ENCODE measurements at regions not wholly inside any gene's neighbourhood (a gene's known extent, or its start where the extent isn't known, plus 50 kb on each side); places are given as distances from the start of the nearest gene placed in this dataset.
"Not testable (repeated sequence)": the region's sequence is repeated elsewhere in the genome, so short reads cannot be mapped to it uniquely, and the experiment has no call there.

DNA sequence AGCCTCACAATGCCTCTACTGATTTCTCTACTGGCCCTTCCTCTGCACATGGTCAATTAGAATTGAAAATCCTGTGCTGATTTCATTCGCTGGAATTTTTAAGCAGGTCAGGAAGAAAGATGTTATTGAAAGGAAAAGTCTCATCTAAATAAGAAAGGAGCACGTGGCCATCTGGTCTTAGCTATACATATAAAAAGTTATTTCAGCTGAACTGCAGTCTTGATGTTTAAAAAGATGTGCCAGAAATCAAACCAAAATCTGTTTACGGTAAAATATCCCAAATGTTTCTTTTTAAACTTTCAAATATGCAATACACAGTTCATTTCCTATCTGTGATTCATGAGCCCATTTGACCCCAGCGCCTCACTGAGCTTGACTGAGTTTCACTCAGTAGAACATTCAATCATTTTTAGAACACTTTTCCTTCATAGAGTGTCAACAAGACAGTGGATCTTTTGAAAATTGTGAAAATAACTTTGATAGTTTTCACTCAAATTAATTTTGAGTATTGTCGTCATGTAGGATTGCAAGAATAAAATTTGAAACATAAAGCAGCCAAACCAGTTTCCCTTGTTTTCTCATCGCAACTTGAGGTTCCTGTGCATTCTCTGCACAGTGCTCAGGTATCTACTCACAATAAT is 293.6 kb downstream of the PTPRC start:
- DNase-seq (ENCODE audit: low spot score) = no peak

DNA sequence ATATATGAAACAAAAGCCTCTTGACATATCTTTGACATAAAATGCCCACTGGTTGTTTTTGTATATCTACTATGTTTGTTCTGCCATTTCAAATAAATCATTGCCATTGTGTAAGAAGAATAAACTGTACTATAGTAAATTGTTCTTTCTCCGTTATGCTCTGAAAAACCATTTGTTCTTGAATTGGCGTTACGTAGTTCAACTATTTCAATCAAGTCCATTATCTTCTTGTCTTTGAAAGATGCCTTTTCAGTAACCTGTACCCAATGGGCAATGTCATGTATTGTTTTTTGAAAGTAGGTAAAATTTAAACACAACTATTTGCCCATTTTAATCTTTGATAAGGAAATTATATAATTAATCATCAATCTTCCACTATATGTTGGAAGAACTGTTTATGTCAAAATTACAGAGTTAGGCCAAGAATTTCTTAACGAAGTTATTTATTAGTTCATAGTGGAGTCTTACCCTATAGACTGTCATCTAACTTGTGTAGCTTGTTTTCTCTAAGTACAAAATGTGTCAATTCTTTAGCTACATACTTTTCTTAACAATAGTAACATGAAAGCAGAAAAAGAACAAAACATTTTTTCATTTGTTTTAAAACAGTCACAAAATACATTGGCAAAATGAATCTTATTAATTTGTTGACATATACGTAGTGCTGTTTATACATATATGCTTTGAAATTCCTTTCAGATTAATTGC is 294.8 kb downstream of the PTPRC start:
- DNase-seq (ENCODE audit: low spot score) = no peak

DNA sequence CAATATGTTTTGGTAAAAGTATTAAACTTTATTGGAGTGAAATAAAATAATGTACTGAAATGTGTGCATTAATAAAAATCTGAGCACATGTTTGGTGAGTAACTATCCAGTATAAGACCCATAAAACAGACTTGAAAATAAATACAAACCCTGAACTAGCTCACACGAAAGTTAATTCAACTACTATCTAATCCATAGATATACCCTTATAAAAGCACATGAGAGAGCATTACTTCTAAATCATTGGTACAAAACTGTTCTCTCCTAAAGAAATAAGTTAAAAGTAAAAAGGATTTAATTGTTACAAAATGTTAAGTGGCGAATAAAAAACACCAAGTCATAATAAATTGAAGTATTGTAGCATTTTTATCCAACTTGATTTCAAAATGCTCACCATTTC is 295.6 kb downstream of the PTPRC start:
- DNase-seq (ENCODE audit: low spot score) = no peak

DNA sequence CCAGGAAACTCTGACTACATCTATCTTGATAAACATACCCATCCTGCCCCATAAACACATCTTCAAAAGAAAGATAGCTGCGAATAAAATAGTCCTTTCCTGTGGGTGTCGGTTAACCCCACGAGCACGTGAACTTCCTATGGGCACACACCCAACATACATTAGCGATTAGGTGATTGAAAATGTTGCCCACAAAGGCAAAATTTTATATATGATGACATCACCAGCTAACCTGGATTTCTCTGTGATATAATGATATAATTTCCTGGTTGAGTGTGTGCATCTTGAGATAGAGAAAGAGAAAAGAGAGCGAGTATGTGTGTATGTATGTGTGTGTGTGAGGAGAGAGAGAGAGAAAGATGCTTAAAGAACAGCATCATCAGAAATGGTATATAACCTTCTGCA is 296.1 kb downstream of the PTPRC start:
- DNase-seq (ENCODE audit: low spot score) = no peak

DNA sequence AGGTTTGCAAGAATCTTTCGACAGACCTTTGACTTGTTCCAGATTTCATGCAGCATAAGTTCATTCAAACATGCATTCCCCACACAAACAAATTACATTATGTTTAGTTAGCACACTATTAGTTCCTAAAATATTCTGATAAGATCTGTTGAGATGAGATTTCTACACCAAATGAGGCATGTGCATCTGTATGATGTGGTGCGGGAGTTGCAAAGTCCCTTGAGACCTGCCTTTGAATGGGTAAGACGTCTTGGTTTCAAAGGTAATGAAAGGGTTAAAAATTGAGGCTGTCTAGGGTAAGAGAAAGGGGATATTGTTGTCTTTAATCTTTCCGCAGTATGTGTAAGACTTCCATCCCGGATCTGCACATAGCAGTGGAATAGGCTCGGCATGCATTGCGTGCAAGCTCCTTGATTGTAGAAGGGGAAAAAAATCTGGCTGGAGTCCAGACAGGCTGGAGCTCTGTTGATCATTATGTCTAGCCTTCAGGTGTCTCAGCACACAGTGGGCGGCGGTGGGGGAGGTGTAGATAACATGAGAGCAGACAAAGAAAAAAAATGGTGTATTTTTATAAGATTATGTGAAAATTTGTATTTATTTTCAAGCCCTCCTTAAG is 296.6 kb downstream of the PTPRC start:
- DNase-seq (ENCODE audit: low spot score) = no peak

DNA sequence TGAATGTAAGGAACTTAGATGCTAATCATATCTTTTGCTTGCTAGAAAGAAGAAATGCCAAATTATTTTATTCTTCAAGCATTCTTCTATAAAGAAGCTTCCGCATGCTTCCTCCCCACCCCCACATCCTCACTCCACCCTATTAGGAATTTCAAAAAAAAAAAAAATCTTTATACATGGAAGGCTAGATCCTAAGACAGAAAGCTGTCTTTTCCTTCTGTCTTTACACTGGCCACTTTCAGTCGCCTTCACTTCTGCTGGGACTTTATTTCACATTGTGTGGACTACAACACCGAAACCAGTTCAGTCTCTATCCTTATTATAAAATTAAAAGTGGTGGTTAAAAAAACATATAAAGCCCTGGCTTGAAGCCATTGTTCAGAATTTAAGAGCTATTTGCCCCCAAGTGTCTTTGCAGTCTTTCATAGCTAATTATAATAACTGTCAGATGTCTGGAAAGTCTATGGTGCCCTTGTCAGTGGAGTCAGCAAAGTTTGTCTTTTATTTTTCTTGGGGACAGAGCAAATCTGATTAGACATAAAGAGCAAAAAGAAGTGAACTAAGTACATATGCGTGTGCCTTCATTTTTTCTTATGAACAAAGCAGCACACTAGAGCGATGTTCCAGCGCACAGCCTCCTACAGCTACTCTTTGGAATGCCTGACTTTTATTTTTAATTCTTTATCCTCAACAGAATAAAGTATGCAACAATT is 297.7 kb downstream of the PTPRC start:
- DNase-seq (ENCODE audit: low spot score) = no peak

DNA sequence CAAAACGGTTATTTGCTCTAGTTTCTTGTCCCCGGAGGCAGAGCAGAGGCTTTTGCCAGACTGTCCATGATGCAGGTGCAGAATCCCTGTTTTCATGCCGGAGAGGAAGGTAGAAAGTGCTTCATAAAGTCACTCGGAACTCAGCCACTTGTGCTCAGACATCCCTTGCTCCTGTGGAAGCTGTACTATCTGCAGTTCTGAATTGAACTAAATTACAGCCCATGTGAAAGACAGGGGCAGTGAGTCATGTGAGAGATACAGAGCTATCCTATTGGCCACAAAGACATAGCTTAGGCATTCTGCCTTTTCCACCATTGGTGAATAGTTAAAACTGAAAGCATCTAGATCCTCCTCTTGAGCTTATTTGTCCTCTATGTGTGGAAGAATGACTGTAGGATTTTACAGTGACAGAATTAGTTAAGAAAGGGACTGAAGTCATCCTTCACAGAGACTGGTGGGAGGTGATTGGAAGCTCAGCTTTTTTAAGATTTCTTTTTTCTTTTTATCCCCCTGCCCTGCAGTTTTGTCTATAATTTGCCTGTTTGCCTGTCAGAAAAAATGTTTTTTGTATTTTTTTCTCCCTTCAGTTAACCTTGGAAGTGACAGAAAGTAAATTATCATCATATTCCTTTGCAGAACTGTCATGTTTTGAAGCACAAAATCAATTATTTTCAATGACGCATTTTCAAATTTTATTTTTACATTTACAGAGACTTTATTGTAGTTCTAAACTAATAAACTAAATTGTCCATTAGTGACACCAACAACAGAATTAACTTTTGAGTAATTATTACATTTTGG is 298.6 kb downstream of the PTPRC start:
- DNase-seq (ENCODE audit: low spot score) = no peak

DNA sequence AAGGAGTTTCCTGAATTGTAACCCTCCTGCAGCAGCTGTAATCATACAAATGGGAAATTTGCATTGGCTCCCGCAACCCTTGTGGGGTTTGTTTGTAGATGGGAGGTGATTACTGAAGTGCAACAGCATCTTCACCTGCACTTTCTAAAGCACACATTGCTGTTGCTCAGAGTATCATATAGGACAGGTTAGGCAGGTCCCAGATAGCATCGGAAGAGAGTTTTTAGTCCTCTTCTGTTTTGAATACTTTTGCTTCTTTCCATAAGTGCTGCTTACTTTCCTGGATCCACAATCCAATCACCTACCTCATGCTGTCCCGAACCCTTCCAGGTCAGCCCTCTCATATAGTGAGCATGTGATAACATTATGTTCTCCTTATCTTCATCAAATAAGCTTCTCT is 300.4 kb downstream of the PTPRC start:
- DNase-seq (ENCODE audit: low spot score) = no peak

DNA sequence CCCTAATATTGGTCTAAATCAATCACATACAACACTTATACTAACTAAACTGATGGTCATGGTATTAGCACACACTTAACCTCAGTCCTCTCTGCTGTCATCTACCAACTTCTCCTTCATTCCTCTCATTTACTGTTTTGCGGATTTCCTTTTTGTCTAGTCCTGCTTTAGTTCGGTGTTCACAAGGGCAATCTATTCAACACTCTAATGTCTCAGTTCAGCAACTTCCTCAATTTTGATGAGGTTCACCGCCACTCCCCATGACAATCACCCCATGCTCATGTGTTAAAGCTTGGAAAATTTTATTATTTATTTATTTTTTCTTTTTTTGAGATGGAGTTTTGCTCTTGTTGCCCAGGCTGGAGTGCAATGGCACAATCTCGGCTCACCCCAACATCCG is 301.1 kb downstream of the PTPRC start:
- DNase-seq (ENCODE audit: low spot score) = no peak

DNA sequence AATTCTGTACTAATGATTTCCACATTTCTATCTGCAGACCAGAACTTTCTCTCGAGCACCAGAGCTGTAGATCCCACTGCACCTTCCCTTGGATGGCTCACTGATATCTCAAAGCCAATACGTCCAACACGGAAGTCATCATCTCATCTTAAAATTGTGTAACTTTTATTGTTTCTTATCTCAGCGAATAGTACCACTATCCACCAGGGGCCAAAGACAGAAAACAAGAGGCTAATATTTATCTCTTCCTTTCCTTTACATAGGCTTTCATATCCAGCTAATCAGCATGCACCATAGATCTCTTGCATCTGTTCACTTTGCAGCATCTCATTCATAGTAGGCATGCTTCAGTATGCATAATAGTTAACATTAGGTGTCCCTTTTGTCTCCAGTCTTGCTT is 303.6 kb downstream of the PTPRC start:
- DNase-seq (ENCODE audit: low spot score) = no peak

DNA sequence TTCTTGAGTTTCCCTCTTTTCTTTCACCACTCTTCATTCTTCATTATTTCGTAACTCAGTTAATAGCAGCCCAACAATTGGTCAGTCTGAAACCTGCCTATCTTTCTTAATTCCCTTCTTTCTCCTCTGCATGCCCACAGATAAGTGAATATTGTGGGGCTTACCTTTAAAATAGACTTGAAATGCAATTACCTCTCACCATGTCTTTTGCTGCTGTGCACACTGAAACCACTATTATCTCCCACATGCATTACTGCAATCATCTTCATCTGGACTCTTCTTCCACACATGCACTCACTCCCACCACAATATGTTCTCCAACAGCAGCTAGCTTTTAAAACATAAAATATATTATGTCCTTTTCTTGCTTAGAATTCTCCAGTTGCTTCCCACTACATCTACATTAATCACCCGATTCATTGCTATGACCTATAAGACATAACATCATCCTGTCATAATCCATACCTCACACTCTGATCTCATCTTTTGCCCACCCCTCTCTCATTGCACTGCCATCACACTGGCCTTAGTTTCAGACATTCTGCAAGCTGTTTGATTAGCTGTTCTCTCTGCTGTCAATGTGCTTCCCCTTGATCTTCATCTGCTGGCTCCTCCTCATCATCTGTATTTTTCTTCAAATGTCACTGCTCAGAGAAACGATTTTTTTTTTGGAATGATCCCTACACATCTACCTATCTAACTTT is 304.8 kb downstream of the PTPRC start:
- no peak for DNase-seq (ENCODE audit: low spot score)

DNA sequence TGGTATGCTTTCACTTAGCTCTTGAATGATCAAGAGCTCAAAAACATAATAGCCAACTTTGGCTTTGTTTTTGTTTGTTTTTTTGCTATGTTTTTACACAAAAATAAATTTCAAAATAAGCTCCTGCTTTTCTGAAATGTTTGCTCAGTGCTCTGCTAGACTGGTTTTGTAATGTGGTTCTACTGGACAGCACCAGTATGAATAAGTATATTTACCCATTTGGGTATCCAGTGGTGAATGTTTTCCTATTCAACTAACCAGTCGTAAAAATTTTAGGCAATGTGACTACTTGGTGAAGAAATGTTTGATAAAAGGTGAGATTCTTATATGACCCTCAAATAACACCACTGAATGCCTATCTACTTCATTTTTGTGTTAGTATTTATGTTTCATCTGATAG is 308.6 kb downstream of the PTPRC start:
- DNase-seq (ENCODE audit: low spot score) = no peak

DNA sequence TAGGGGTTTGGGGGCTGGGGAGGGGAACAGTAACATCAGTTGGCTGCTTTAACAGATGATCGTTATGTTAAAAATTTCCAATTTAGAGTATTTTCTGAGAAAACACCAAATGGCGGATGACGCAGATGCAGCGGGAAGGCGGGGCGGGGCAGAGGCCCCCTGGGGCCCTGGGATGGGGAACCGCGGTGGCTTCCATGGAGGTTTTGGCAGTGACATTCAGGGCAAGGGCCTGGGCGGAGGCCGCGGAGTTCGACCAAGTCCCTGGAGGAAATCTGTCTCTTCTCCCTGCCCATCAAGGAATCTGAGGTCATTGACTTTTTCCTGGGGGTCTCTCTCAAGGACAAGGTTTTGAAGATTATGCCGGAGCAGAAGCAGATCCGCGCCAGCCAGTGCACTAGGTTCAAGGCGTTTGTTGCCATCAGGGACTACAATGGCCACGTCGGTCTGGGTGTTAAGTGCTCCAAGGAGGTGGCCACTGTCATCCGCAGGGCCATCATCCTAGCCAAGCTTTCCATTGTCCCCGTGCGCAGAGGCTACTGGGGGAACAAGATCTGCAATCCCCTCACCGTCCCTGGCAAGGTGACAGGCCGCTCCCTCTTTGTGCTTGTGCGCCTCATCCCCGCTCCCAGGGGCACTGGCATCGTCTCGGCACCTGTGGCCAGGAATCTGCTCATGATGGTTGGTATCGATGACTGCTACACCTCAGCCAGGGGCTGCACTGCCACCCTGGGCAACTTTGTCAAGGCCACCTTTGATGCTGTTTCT is 310.2 kb downstream of the PTPRC start:
- no peak for DNase-seq (ENCODE audit: low spot score)

DNA sequence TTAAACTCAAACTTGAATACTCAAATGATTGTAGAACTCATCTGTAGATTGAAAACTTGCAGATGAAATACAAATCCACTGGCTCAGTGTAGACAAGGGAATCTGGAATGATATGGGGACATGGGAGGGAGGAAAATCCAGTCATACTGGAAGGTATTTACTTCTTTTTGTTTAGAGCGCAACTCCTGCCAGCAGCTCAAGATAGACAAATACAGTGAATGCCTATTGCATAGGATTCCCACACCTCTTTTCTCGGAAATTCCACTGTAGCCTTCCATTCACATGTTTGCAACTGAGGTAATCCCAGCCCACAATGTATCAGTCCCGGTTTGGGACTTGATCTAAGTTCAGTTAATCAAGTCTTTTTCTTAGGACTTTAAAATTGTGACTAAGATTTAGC is 311.2 kb downstream of the PTPRC start:
- DNase-seq (ENCODE audit: low spot score) = no peak

DNA sequence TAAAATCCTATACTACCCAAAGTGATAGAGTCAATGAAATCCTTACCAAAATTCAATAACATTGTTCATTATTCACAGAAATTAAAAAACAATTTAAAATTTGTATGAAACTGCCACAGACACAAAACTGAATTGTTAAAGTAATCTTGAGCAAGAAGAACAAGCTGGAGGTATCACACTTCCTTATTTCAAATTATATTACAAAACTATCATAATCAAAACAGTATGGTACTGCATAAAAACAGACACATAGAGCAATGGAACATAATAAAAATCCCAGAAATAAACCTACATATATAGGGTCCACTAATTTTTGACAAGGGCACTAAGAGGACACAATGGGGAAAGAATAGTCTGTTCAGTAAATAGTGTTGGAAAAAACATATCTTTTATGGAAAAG is 316.2 kb downstream of the PTPRC start:
- DNase-seq (ENCODE audit: low spot score) = no peak

DNA sequence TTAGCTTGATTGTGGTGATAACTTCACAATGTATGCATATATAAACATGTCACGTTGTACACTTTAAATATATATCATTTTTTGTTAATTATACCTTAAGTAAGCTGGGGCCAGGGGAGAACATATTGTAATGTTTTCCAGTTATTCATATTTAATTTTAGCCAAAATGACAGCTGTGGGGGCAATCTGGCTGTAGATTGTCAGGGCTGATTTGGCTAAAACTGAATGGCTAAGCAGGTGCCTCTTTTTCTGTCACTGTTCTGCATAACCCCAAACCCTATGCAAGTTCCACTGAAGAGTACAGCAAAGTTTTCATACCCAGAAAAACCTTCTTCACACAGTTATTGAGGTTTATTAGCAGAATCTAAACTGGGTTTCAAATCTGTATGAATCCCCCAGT is 318.2 kb downstream of the PTPRC start:
- DNase-seq (ENCODE audit: low spot score) = no peak

DNA sequence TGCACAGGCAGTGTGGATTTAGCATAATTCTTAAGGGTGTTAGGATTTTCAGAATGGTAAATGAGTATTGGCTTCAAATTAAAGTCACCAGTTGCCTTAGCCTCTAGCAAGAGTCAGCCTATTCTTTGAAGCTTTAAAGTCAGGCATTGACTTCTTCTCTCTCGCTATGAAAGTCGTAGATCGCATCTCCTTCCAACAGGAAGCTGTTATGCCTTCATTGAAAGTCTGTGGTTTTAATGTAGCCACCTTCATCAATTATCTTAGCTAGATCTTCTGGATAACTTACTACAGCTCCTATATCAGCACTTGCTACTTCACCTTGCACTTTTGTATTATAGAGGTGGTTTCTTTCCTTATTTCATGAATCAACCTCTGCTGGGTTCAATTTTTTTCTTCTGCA is 320.2 kb downstream of the PTPRC start:
- no peak for DNase-seq (ENCODE audit: low spot score)

DNA sequence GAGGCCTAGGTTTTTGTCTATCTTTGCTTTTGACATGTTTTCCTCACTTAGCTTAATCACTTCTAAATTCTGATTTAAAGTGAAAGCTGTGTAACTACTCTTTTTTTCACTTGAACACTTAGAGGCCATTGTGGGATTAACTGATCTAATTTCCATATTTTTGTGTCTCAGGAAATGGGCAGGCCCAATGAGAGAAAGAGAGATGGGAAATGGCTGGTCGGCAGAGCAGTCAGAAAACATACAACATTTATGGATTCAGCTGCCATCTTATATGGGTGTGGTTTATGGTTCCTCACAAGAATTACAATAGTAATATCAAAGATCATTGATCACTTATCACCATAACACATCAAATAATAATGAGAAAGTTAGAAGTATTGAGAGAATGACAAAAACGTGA is 320.8 kb downstream of the PTPRC start:
- no peak for DNase-seq (ENCODE audit: low spot score)

DNA sequence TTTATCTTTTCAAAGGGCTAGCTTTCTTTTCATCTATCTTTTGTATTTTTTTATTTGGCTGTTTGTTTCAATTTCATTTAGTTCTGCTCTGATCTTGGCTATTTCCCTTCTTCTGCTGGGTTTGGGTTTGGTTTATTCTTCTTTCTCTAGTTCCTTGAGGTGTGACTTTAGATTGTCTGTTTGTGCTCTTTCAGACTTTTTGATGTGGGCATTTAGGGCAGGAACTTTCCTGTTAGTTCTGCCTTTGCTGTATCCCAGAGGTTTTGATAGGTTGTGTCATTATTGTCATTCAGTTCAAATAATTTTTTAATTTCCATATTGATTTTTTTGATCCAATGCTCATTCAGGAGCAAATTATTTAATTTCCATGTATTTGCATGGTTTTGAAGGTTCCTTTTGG is 325.0 kb downstream of the PTPRC start:
- not testable (repeated sequence) for DNase-seq (ENCODE audit: low spot score)

DNA sequence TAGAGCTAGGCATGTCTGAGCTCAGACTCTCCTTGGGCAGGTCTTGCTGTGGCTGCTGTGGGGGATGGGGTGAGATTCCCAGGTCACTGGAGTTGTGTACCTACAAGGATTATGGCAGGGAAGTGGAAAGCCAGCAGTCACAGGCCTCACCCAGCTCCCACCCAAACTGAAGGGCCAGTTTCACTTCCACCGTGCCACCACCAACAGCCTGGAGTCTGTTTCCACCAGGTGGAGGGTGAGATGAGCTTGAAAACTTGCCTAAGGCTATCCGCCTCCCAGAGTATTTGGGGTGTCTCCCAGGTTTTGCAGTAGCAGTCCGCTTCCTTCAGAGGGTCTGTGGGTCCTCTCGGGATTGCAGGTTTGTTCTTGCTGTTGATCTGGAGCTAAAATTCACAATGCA is 327.7 kb downstream of the PTPRC start:
- DNase-seq (ENCODE audit: low spot score) = no peak

Measured in mesenteric fat pad (tissue), 1 donor.